Neutrophil (primary cell): ENCODE measurements at regions not wholly inside any gene's neighbourhood (a gene's known extent, or its start where the extent isn't known, plus 50 kb on each side); places are given as distances from the start of the nearest gene placed in this dataset.

Source experiments
- H3K27ac ChIP-seq: fragments of 200-600 bp; sonication (generic); 2 replicates; pipeline ENCODE4 v1.5.1; 2016; ENCODE audit warnings: mild to moderate bottlenecking, moderate library complexity
- H3K27me3 ChIP-seq: fragments of 200-600 bp; sonication (generic); 2 replicates; pipeline ENCODE4 v1.6.0; 2016; ENCODE audit warnings: mild to moderate bottlenecking
- H3K36me3 ChIP-seq: fragments of 200-600 bp; sonication (generic); 2 replicates; pipeline ENCODE4 v1.5.1; 2017
- H3K4me1 ChIP-seq, 2 experiments: fragments of 200-600 bp in 1 of 2; sonication (generic) in 1 of 2; 1 replicate in 1 of 2; 2 replicates in 1 of 2; pipeline versions ENCODE4 v1.5.1 to v1.6.1; 2013 to 2016; ENCODE audit warnings: low read depth in 1 of 2, low read length in 1 of 2, mild to moderate bottlenecking in 1 of 2, moderate library complexity in 1 of 2; ENCODE audit not compliant: control insufficient read depth in 1 of 2, insufficient read depth in 1 of 2
- H3K4me3 ChIP-seq, 2 experiments: fragments of 200-600 bp in 1 of 2; sonication (generic) in 1 of 2; 1 replicate in 1 of 2; 2 replicates in 1 of 2; pipeline ENCODE4 v1.5.1; 2013 to 2016; ENCODE audit warnings: low read depth in 1 of 2, low read length in 1 of 2, mild to moderate bottlenecking in 1 of 2, moderate library complexity in 1 of 2
- H3K9me3 ChIP-seq: fragments of 200-600 bp; sonication (generic); 2 replicates; pipeline ENCODE4 v1.5.1; 2016
- TF ChIP-seq, protein P1 (sequence below): fragments of 200-600 bp; sonication (generic); IDR thresholded peaks from 2 replicates; pipeline ENCODE4 v1.5.1; 2016; ENCODE audit warnings: antibody characterized with exemption

DNA sequence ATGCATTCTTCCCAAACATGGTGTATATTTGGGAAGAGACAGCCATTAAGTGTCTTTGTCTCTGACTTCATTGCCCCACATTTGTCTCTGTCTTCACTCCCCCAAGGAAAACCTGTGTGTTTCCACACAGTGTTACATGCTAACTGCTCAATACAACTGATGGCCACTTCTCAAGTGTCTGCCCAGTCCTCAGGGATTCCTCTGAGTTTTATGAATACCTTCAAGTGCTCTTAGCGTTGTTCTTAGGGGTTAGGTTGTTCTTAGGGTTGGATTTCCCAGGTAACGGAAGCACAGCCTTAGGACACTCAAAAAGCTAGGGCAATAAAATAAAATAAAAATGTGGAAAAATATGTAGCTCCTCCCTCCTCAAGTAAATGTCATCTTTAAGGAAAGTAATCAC is 64.7 kb upstream of the PLAC8 start:
- TF ChIP-seq, protein P1, sequence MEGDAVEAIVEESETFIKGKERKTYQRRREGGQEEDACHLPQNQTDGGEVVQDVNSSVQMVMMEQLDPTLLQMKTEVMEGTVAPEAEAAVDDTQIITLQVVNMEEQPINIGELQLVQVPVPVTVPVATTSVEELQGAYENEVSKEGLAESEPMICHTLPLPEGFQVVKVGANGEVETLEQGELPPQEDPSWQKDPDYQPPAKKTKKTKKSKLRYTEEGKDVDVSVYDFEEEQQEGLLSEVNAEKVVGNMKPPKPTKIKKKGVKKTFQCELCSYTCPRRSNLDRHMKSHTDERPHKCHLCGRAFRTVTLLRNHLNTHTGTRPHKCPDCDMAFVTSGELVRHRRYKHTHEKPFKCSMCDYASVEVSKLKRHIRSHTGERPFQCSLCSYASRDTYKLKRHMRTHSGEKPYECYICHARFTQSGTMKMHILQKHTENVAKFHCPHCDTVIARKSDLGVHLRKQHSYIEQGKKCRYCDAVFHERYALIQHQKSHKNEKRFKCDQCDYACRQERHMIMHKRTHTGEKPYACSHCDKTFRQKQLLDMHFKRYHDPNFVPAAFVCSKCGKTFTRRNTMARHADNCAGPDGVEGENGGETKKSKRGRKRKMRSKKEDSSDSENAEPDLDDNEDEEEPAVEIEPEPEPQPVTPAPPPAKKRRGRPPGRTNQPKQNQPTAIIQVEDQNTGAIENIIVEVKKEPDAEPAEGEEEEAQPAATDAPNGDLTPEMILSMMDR: no peak
- Histone ChIP-seq H3K4me3 (no peak overlapping the region), H3K27ac (peak overlapping the region; percentile 22)

DNA sequence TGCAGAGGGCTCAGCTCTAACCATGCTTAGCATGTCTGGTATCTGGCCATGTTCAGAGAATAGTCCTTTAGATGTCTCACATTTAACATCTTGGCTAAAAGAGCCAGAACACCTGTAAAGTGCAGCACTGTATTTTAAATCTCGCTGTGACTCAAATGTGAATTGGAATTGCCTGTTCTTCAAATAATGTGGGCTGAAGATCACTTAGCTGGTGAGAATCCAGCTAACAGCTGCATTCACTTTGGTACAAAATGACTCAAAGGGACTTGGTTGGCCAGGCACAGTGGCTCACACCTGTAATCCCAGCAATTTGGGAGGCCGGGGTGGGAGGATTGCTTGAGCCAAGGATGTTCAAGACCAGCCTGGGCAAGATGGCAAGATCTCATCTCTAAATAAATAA is 63.5 kb upstream of the PLAC8 start:
- H3K27me3 ChIP-seq: no peaks in the 10 kb centered on the region
- H3K36me3 ChIP-seq: no peaks in the 10 kb centered on the region
- H3K27ac ChIP-seq: no peak overlapping the region
- H3K4me1 ChIP-seq: peaks cover 19 to 20% of the 10 kb centered on the region in 2 experiments
- no peak overlapping the region for H3K4me3 ChIP-seq
- H3K9me3 ChIP-seq: no peaks in the 10 kb centered on the region
- TF ChIP-seq, protein P1: no peak

More for the DNA sequence above, 64.7 kb upstream of the PLAC8 start:
- no peaks in the 10 kb centered on the region for H3K27me3 ChIP-seq
- peaks cover 19 to 20% of the 10 kb centered on the region in 2 experiments for H3K4me1 ChIP-seq
- no peaks in the 10 kb centered on the region for H3K9me3 ChIP-seq
- no peaks in the 10 kb centered on the region for H3K36me3 ChIP-seq

DNA sequence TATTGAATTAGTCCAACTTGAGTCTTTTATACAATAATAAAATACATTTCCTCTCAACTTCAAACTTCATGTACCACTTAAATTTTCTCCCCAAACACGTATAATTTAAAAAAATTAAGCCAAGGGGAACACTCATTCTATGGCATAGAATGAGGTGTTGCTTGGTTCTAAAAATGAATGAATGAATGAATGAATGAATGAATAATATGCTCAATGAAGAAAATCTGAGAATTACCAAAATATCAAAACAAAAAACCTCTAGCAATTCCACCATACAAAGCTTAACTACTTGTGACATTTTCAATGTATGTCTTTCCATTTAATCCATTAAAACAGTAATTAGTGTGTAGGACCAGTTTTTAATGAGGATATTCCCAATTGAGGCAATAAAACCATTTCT is 62.7 kb upstream of the PLAC8 start:
- Histone ChIP-seq H3K27me3 (no peaks in the 10 kb centered on the region), H3K36me3 (no peaks in the 10 kb centered on the region), H3K27ac (no peak overlapping the region), H3K4me3 (no peak overlapping the region), H3K9me3 (no peaks in the 10 kb centered on the region), H3K4me1 (peaks cover 19 to 20% of the 10 kb centered on the region in 2 experiments)
- TF ChIP-seq, protein P1: no peak

DNA sequence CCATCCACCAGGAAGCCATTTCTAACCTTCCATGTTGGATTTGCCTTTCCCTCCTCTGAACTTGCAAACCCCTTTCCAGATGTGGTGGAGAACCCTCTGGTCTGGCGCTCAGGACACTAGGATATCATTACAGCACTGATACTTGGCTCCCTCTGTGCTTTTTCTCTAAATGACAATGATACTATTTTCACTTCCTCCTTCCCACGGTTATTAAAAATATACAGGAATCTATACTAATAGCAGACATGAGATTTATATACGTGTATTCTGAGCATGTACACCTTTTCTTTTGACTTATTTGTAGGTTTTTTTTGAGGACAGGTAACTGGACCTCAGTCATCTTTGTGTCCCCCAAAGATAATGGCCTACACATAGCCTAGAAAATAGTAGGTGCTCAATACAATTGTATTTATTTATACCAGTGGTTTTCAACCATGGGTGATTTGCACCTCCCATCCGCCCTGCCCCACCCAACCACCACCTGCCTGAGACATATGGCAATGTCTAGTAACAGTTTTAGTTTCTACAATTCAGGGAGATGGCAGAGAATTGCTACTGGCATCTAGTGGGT is 60.4 kb upstream of the PLAC8 start:
- H3K4me1 ChIP-seq: peaks cover 16 to 17% of the 10 kb centered on the region in 2 experiments
- H3K27ac ChIP-seq: no peak overlapping the region

DNA sequence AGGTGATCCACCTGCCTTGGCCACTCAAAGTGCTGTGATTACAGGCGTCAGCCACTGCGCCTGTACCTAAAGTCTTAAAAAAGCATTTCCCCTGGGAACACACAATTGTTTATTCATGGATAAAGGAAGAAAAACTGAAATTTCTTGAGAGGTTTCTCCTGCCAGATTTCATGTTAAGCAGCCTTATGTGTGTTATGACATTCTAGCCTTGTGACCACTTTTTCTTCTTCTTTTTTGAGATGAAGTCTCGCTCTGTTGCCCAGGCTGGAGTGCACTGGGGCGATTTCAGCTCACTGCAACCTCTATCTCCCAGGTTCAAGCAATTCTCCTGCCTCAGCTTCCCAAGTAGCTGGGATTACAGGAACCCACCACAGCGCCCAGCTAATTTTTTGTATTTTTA is 57.8 kb upstream of the PLAC8 start:
- Histone ChIP-seq H3K4me3 (no peak overlapping the region), H3K36me3 (no peaks in the 10 kb centered on the region), H3K4me1 (peaks cover 4 to 6% of the 10 kb centered on the region in 2 experiments), H3K27me3 (no peaks in the 10 kb centered on the region), H3K27ac (no peak overlapping the region), H3K9me3 (no peaks in the 10 kb centered on the region)
- TF ChIP-seq, protein P1: no peak

More for the DNA sequence above, 60.4 kb upstream of the PLAC8 start:
- Histone ChIP-seq H3K27me3 (no peaks in the 10 kb centered on the region), H3K4me3 (no peak overlapping the region), H3K36me3 (no peaks in the 10 kb centered on the region), H3K9me3 (no peaks in the 10 kb centered on the region)
- TF ChIP-seq, protein P1: no peak
